ENCODE measurements at regions not wholly inside any gene's neighbourhood (a gene's known extent, or its start where the extent isn't known, plus 50 kb on each side); places are given as distances from the start of the nearest gene placed in this dataset.

GRCh38 chr11:91904792-91905785, 319.5 kb upstream of the FAT3 start:
- Histone ChIP-seq H3K27me3 (no peaks in the 10 kb centered on the region), H3K27ac (no peak overlapping the region), H3K4me1 (no peaks in the 10 kb centered on the region), H3K36me3 (no peaks in the 10 kb centered on the region), H3K4me3 (no peak overlapping the region), H3K9me3 (no peaks in the 10 kb centered on the region)
- no peak for ATAC-seq (ENCODE audit: low FRiP score in 2 of 2)
- DNase-seq: no peak
- WGBS, 2 donors: 81% methylated on average over 7 of the region's 7 CpGs
- no peak for TF ChIP-seq POLR2AphosphoS5 (IDR thresholded peaks at IDR 0.05)
- TF ChIP-seq, protein P1, sequence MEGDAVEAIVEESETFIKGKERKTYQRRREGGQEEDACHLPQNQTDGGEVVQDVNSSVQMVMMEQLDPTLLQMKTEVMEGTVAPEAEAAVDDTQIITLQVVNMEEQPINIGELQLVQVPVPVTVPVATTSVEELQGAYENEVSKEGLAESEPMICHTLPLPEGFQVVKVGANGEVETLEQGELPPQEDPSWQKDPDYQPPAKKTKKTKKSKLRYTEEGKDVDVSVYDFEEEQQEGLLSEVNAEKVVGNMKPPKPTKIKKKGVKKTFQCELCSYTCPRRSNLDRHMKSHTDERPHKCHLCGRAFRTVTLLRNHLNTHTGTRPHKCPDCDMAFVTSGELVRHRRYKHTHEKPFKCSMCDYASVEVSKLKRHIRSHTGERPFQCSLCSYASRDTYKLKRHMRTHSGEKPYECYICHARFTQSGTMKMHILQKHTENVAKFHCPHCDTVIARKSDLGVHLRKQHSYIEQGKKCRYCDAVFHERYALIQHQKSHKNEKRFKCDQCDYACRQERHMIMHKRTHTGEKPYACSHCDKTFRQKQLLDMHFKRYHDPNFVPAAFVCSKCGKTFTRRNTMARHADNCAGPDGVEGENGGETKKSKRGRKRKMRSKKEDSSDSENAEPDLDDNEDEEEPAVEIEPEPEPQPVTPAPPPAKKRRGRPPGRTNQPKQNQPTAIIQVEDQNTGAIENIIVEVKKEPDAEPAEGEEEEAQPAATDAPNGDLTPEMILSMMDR (IDR thresholded peaks at IDR 0.05): no peak
- TF ChIP-seq EP300 (IDR thresholded peaks at IDR 0.05): no peak
- TF ChIP-seq POLR2A (IDR thresholded peaks at IDR 0.05): no peak

DNA sequence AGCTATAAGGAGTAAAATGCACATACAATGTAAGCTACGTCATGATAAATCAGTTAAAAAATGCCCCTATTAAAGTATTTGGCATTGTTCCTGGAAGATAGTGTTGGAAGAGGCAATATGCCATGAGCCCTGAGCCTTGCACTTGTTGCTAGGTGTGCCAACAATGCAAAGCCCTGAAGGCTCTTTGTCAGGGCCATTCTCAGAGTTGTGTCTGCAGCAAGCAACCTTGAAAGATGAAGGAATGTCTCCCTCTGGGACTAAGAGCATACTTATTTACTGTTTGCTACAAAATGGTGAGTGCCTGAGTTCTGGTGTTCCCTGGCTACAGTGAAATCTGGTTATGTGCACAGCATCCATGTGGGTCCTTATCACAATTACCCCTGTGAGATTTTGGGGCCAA, 322.3 kb upstream of the FAT3 start:
- H3K36me3 ChIP-seq: no peaks in the 10 kb centered on the region
- ATAC-seq (ENCODE audit: low FRiP score in 2 of 2) (no peak), DNase-seq (no peak)
- H3K27me3 ChIP-seq: no peaks in the 10 kb centered on the region
- H3K4me1 ChIP-seq: no peaks in the 10 kb centered on the region
- no peak overlapping the region for H3K4me3 ChIP-seq
- no peak for TF ChIP-seq POLR2AphosphoS5 (IDR thresholded peaks at IDR 0.05)
- TF ChIP-seq POLR2A (IDR thresholded peaks at IDR 0.05): no peak
- TF ChIP-seq, protein P1 (IDR thresholded peaks at IDR 0.05): no peak
- no peak for TF ChIP-seq EP300 (IDR thresholded peaks at IDR 0.05)
- no peaks in the 10 kb centered on the region for H3K9me3 ChIP-seq
- 77 to 81% methylated on average over 1 of the region's 1 CpG for WGBS, 2 donors
- no peak overlapping the region for H3K27ac ChIP-seq

DNA sequence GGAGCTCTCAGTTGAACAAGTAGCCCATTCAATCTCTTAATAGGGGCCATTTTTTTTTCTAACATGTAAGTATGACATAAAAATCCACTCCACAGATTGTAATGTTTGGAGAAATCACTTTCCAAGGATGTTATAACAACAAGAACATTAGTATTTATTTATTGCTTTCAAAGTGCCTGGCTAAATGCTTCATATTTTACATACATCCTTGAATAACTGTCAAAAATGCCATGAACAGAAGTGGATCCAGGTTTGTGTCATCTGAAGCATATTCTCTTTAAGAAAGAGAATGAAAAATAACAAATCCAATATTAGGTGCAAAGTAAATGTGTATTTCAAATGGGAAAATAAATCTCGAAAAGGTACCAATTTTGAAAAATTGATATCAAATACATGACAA, 344.0 kb upstream of the FAT3 start:
- Histone ChIP-seq H3K36me3 (no peaks in the 10 kb centered on the region), H3K27me3 (no peaks in the 10 kb centered on the region), H3K4me1 (no peaks in the 10 kb centered on the region), H3K9me3 (no peaks in the 10 kb centered on the region), H3K4me3 (no peak overlapping the region), H3K27ac (no peak overlapping the region)
- ATAC-seq (ENCODE audit: low FRiP score in 2 of 2) (no peak), DNase-seq (no peak)
- no peak for TF ChIP-seq POLR2AphosphoS5 (IDR thresholded peaks at IDR 0.05)
- 43 to 46% methylated on average over 1 of the region's 1 CpG for WGBS, 2 donors

GRCh38 chr11:91876746-91877145, 347.9 kb upstream of the FAT3 start:
- no peak overlapping the region for H3K27ac ChIP-seq
- H3K9me3 ChIP-seq: no peaks in the 10 kb centered on the region
- no peak for TF ChIP-seq EP300 (IDR thresholded peaks at IDR 0.05)
- no peak for TF ChIP-seq POLR2A (IDR thresholded peaks at IDR 0.05)
- TF ChIP-seq, protein P1 (IDR thresholded peaks at IDR 0.05): no peak
- no peak for TF ChIP-seq POLR2AphosphoS5 (IDR thresholded peaks at IDR 0.05)
- no peaks in the 10 kb centered on the region for H3K4me1 ChIP-seq
- no peaks in the 10 kb centered on the region for H3K27me3 ChIP-seq
- DNase-seq: no peak
- H3K36me3 ChIP-seq: no peaks in the 10 kb centered on the region
- WGBS, 2 donors: 59 to 64% methylated on average over 2 of the region's 2 CpGs
- H3K4me3 ChIP-seq: no peak overlapping the region
- ATAC-seq (ENCODE audit: low FRiP score in 2 of 2): no peak

DNA sequence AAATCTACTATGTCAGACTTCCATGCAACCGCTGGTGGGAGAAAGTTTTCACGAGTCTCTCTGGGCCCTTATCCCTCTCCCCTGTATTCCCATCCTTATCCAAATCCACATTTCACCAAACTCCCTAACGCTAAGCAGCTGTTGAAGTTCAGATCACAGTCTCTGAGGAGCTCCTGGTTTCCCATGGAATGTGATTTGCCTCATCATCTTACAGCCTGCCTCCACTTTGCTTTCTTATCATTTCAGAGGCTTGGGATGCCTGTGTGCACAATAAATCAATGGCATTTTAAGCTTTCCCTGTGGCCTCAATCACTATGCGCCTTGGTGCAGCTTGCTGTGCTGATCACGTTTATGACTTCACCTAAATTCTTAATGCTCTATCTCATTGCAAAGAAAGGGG, 352.4 kb upstream of the FAT3 start:
- H3K27me3 ChIP-seq: no peaks in the 10 kb centered on the region
- 77 to 78% methylated on average over 5 of the region's 5 CpGs for WGBS, 2 donors
- TF ChIP-seq, protein P1 (IDR thresholded peaks at IDR 0.05): no peak
- no peak for TF ChIP-seq POLR2A (IDR thresholded peaks at IDR 0.05)
- no peak for TF ChIP-seq POLR2AphosphoS5 (IDR thresholded peaks at IDR 0.05)
- TF ChIP-seq EP300 (IDR thresholded peaks at IDR 0.05): no peak
- H3K4me3 ChIP-seq: no peak overlapping the region
- no peak for DNase-seq
- H3K36me3 ChIP-seq: no peaks in the 10 kb centered on the region
- no peak for ATAC-seq (ENCODE audit: low FRiP score in 2 of 2)
- no peaks in the 10 kb centered on the region for H3K9me3 ChIP-seq
- H3K4me1 ChIP-seq: no peaks in the 10 kb centered on the region
- no peak overlapping the region for H3K27ac ChIP-seq
